HepG2 (cell line): ENCODE measurements at regions not wholly inside any gene's neighbourhood (a gene's known extent, or its start where the extent isn't known, plus 50 kb on each side); places are given as distances from the start of the nearest gene placed in this dataset.

Source experiments
- ATAC-seq: fragments of 200-7000 bp; cut with Tn5 transposase; 3 replicates; pipeline ENCODE4 v1.9.1; 2020; ENCODE audit warnings: mild to moderate bottlenecking, moderate library complexity
- BruUV-seq: library from RNA; stranded (reverse); fragments of 400-500 nt; replicated peaks from 2 replicates; lab custom pipeline; 2021; lab: Mats Ljungman, UMichigan
- CTCF ChIA-PET: fragments of 300-600 bp; formaldehyde crosslinking; extraction: SDS; loops from one replicate; lab custom pipeline; 2021; ENCODE audit warnings: low total read pairs, inconsistent platforms, low intra/inter-chr PET ratio; lab: Yijun Ruan, JAX
- POLR2A ChIA-PET: fragments of 350-600 bp; sonication (Branson Sonifier 250); formaldehyde crosslinking; loops from one replicate; lab custom pipeline; 2020; ENCODE audit warnings: antibody characterized with exemption, inconsistent platforms; lab: Yijun Ruan, JAX
- DNase-seq: peaks from one replicate; pipeline ENCODE4 v3.0.0-alpha.2; 2015; ENCODE audit warnings: low spot score
- FAIRE-seq: peaks from 3 replicates; lab custom pipeline; 2011; peaks lifted over from hg19 to GRCh38; lab: Jason Lieb, UNC
- H2AFZ ChIP-seq: one replicate; pipeline ENCODE4 v1.6.1; 2011; ENCODE audit warnings: low read length, inconsistent platforms
- H3K27ac ChIP-seq: fragments of 300-600 bp; 3 replicates; pipeline ENCODE4 v1.8.0; 2011; ENCODE audit warnings: mixed run types, mild to moderate bottlenecking, mixed read lengths, low read length, inconsistent platforms; ENCODE audit not compliant: insufficient read depth; ENCODE audit errors: extremely low read length
- H3K27me3 ChIP-seq, 2 experiments: fragments of 200-600 bp in 1 of 2; 2 replicates in 1 of 2; 3 replicates in 1 of 2; pipeline versions ENCODE4 v1.6.0 to v1.8.0; 2011; ENCODE audit warnings: low read length in 2 of 2, mild to moderate bottlenecking in 2 of 2, moderate library complexity in 2 of 2, inconsistent platforms in 1 of 2; ENCODE audit not compliant: insufficient read depth in 2 of 2, control insufficient read depth in 1 of 2
- H3K36me3 ChIP-seq, 2 experiments: fragments of 200-600 bp in 1 of 2; replicated peaks in 1 of 2; 2 replicates in 1 of 2; 3 replicates in 1 of 2; pipeline versions ENCODE4 v1.5.1 to v1.8.0; 2011; ENCODE audit warnings: low read length in 2 of 2, inconsistent platforms in 1 of 2; ENCODE audit not compliant: insufficient read depth in 2 of 2, control insufficient read depth in 1 of 2
- H3K4me1 ChIP-seq: 2 replicates; pipeline ENCODE4 v1.5.1; 2012; ENCODE audit warnings: low read length, inconsistent platforms; ENCODE audit not compliant: insufficient read depth
- H3K4me2 ChIP-seq: 2 replicates; pipeline ENCODE4 v1.6.0; 2011; ENCODE audit warnings: low read depth, low read length, inconsistent platforms
- H3K4me3 ChIP-seq, 3 experiments: fragments of 200-600 bp in 1 of 3; sonication (generic), shearing (Covaris generic) in 1 of 3; replicated peaks in 1 of 3; 2 replicates each; pipeline ENCODE4 v1.5.1; 2011 to 2016; ENCODE audit warnings: low read length in 3 of 3, inconsistent platforms in 2 of 3, low read depth in 2 of 3, mild to moderate bottlenecking in 2 of 3, control low read depth in 1 of 3, mixed read lengths in 1 of 3; ENCODE audit not compliant: insufficient read depth in 1 of 3
- H3K79me2 ChIP-seq: one replicate; pipeline ENCODE4 v1.6.1; 2011; ENCODE audit warnings: low read length, inconsistent platforms; ENCODE audit not compliant: insufficient read depth
- H3K9ac ChIP-seq: 2 replicates; pipeline ENCODE4 v1.6.0; 2011; ENCODE audit warnings: mild to moderate bottlenecking, low read depth, low read length, inconsistent platforms; ENCODE audit not compliant: insufficient read depth
- H3K9me3 ChIP-seq: 2 replicates; pipeline ENCODE4 v1.5.1; 2012; ENCODE audit warnings: mild to moderate bottlenecking, low read length
- H4K20me1 ChIP-seq: 2 replicates; pipeline ENCODE4 v1.6.0; 2011; ENCODE audit warnings: inconsistent platforms, mild to moderate bottlenecking, low read length, moderate library complexity; ENCODE audit not compliant: insufficient read depth
- ARNTL ChIP-seq: sonication (generic); formaldehyde crosslinking; IDR thresholded peaks from 2 replicates; pipeline ENCODE4 v1.4.0; 2020; ENCODE audit warnings: mild to moderate bottlenecking, missing genetic modification reagents
- DNMT1 ChIP-seq: sonication (generic); formaldehyde crosslinking; IDR thresholded peaks from 2 replicates; pipeline ENCODE4 v1.5.1; 2020; ENCODE audit warnings: mild to moderate bottlenecking, missing genetic modification reagents
- EED ChIP-seq: sonication (generic); formaldehyde crosslinking; IDR thresholded peaks from 2 replicates; pipeline ENCODE4 v1.5.0; 2020; ENCODE audit warnings: mild to moderate bottlenecking, missing genetic modification reagents
- ELF1 ChIP-seq: sonication (generic); formaldehyde crosslinking; IDR thresholded peaks from 2 replicates; pipeline ENCODE4 v1.4.0; 2020; ENCODE audit warnings: missing genetic modification reagents
- FOSL1 ChIP-seq: sonication (generic); formaldehyde crosslinking; IDR thresholded peaks from 2 replicates; pipeline ENCODE4 v1.9.0; 2021; ENCODE audit warnings: missing genetic modification reagents, borderline replicate concordance
- GABPA ChIP-seq, 2 experiments: IDR thresholded peaks; 2 replicates each; pipeline ENCODE4 v1.6.1; 2011 to 2016; ENCODE audit warnings: low read depth in 2 of 2, low read length in 1 of 2, missing biosample characterization in 1 of 2, missing genetic modification characterization in 1 of 2
- HNRNPK ChIP-seq: fragments of 200-400 bp; formaldehyde crosslinking; IDR thresholded peaks from 2 replicates; pipeline ENCODE4 v1.6.1; 2018; ENCODE audit warnings: low read length, low read depth, moderate library complexity, mild to moderate bottlenecking; ENCODE audit not compliant: poor library complexity, severe bottlenecking
- IKZF1 ChIP-seq: fragments of 450-650 bp; IDR thresholded peaks from 2 replicates; pipeline ENCODE4 v1.7.1; 2016
- JDP2 ChIP-seq: sonication (generic); formaldehyde crosslinking; IDR thresholded peaks from 2 replicates; pipeline ENCODE4 v1.8.1; 2022; ENCODE audit warnings: missing genetic modification reagents, borderline replicate concordance
- MXD4 ChIP-seq: IDR thresholded peaks from 2 replicates; pipeline ENCODE4 v1.6.1; 2016; ENCODE audit warnings: mild to moderate bottlenecking, missing biosample characterization, missing genetic modification reagents
- MYC ChIP-seq: sonication (generic); formaldehyde crosslinking; IDR thresholded peaks from 2 replicates; pipeline ENCODE4 v1.9.0; 2021; ENCODE audit warnings: missing genetic modification reagents, borderline replicate concordance
- NFKBIZ ChIP-seq: IDR thresholded peaks from 2 replicates; pipeline ENCODE4 v1.6.1; 2018; ENCODE audit warnings: missing genetic modification reagents, missing compliant biosample characterization
- PCBP1 ChIP-seq: fragments of 200-400 bp; formaldehyde crosslinking; IDR thresholded peaks from 2 replicates; pipeline ENCODE4 v1.6.1; 2017; ENCODE audit warnings: mild to moderate bottlenecking, low read depth, low read length, borderline replicate concordance
- TCF7 ChIP-seq: sonication (generic); IDR thresholded peaks from 2 replicates; pipeline ENCODE4 v1.6.1; 2016; ENCODE audit warnings: antibody characterized with exemption, low read depth
- ZFP37 ChIP-seq: sonication (generic); formaldehyde crosslinking; IDR thresholded peaks from 2 replicates; pipeline ENCODE4 v1.4.0; 2020; ENCODE audit warnings: missing genetic modification reagents, borderline replicate concordance
- ZFP62 ChIP-seq: sonication (generic); formaldehyde crosslinking; IDR thresholded peaks from 2 replicates; pipeline ENCODE4 v1.4.0; 2020; ENCODE audit warnings: missing genetic modification reagents
- ZNF746 ChIP-seq: sonication (generic); formaldehyde crosslinking; IDR thresholded peaks from 2 replicates; pipeline ENCODE4 v1.8.0; 2022; ENCODE audit warnings: mild to moderate bottlenecking, missing genetic modification reagents
- ZNF772 ChIP-seq: sonication (generic); formaldehyde crosslinking; IDR thresholded peaks from 2 replicates; pipeline ENCODE4 v1.5.0; 2020; ENCODE audit warnings: mild to moderate bottlenecking, missing genetic modification reagents
- WGBS: methylation state at CpG from one replicate; pipeline ENCODE4 v1.1.6; 2017; ENCODE audit warnings: low lambda C conversion rate; 5-methylcytosine and 5-hydroxymethylcytosine counted together
- in situ Hi-C: cut with HindIII; loops from 2 replicates; pipeline ENCODE4 v1.10.0; 2017; ENCODE audit warnings: low pct_unique_long_range_greater_than_20kb; ENCODE audit not compliant: extremely low pct_ligation_motif_present
- intact Hi-C: fragments of 100-400 bp; cut with micrococcal nuclease; formaldehyde crosslinking; loops from one replicate; pipeline ENCODE4 v1.10.0; 2022; ENCODE audit not compliant: unreplicated experiment
- TF ChIP-seq, protein P1 (sequence below): sonication (generic); formaldehyde crosslinking; IDR thresholded peaks from 2 replicates; pipeline ENCODE4 v1.9.0; 2022; ENCODE audit warnings: low read depth, missing genetic modification reagents
- TF ChIP-seq, protein P2 (sequence below): sonication (generic); formaldehyde crosslinking; IDR thresholded peaks from 2 replicates; pipeline ENCODE4 v1.5.0; 2020; ENCODE audit warnings: mild to moderate bottlenecking, missing genetic modification reagents
- TF ChIP-seq, protein P3 (sequence below): sonication (generic); formaldehyde crosslinking; IDR thresholded peaks from 2 replicates; pipeline ENCODE4 v1.9.0; 2021; ENCODE audit warnings: missing genetic modification reagents, borderline replicate concordance

DNA sequence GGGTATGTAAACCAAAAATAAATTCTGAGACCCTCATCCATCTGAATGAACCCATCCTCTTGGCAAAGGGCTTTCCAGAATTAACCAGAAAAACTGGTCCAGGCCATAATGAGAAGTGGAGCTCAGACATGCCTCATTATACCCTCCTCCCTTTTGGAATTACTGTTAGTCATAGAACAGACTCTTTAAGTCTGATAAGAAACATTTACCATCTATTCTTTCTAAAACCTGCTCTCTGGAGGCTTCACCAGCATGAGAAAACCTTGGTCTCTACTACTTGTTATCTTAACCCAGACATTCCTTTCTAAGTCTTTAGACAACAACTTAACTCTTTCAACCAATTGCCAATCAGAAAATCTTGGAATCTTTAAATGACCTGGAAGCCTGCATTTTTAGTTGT lies 82.8 kb downstream of the QPCT start (continued):
- TF ChIP-seq, protein P1, sequence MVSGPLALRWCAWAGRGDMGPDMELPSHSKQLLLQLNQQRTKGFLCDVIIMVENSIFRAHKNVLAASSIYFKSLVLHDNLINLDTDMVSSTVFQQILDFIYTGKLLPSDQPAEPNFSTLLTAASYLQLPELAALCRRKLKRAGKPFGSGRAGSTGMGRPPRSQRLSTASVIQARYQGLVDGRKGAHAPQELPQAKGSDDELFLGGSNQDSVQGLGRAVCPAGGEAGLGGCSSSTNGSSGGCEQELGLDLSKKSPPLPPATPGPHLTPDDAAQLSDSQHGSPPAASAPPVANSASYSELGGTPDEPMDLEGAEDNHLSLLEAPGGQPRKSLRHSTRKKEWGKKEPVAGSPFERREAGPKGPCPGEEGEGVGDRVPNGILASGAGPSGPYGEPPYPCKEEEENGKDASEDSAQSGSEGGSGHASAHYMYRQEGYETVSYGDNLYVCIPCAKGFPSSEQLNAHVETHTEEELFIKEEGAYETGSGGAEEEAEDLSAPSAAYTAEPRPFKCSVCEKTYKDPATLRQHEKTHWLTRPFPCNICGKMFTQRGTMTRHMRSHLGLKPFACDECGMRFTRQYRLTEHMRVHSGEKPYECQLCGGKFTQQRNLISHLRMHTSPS (CRISPR knock-in tag) = no peak
- no peak for TF ChIP-seq ZNF746 (CRISPR knock-in tag)

DNA sequence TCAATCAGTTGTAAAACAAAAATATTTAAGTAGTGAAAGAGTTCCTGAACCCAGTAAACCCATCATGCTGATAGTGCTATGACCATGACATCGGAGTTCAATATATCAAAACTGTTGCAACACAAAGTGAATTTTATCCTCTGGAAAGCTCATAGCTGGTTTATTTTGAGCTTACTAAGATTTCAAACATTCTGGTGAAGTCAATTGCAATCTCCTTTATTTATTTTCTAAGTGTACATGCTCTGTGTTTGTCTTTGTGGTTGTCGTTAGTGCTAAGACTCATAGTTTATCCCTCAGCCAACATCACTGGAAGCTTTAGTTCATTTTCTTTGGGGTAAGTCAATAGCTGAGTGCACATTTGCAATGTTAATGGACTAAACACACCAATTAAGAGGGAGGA lies 91.9 kb downstream of the QPCT start:
- no TSS peak for BruUV-seq
- Histone ChIP-seq H3K4me2 (no peak overlapping the region), H3K79me2 (no peaks in the 10 kb centered on the region), H3K4me1 (no peaks in the 10 kb centered on the region), H3K27me3 (peaks cover 0 to 8% of the 10 kb centered on the region in 2 experiments; a peak in 2 of 5 replicates), H3K27ac (no peak overlapping the region), H4K20me1 (no peaks in the 10 kb centered on the region), H3K36me3 (no peaks in the 10 kb centered on the region), H3K4me3 (no peak overlapping the region), H3K9me3 (no peaks in the 10 kb centered on the region), H2AFZ (no peak overlapping the region), H3K9ac (no peak overlapping the region)
- DNase-seq = no peak
- ChIA-PET POLR2A (no interaction called here), CTCF (no interaction called here)
- WGBS = 35% methylated on average over 2 of the region's 2 CpGs
- no peak for ATAC-seq
- in situ Hi-C loops (no loop called here), intact Hi-C loops (no loop called here)
- FAIRE-seq = no peak
- TF ChIP-seq, protein P2, sequence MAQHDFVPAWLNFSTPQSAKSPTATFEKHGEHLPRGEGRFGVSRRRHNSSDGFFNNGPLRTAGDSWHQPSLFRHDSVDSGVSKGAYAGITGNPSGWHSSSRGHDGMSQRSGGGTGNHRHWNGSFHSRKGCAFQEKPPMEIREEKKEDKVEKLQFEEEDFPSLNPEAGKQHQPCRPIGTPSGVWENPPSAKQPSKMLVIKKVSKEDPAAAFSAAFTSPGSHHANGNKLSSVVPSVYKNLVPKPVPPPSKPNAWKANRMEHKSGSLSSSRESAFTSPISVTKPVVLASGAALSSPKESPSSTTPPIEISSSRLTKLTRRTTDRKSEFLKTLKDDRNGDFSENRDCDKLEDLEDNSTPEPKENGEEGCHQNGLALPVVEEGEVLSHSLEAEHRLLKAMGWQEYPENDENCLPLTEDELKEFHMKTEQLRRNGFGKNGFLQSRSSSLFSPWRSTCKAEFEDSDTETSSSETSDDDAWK (CRISPR knock-in tag) = no peak
- TF ChIP-seq EED (CRISPR knock-in tag) = no peak
- TF ChIP-seq NFKBIZ = no peak
- TF ChIP-seq DNMT1 (CRISPR knock-in tag) = no peak
- TF ChIP-seq JDP2 = no peak
- no peak for TF ChIP-seq TCF7
- no peak for TF ChIP-seq HNRNPK
- TF ChIP-seq IKZF1 = no peak
- TF ChIP-seq MYC (CRISPR knock-in tag) = no peak
- TF ChIP-seq GABPA (IDR thresholded peaks at IDR 0.05; ENCODE audit: low read depth, low read length) = no peak
- no peak for TF ChIP-seq GABPA (CRISPR knock-in tag; IDR thresholded peaks at IDR 0.05; ENCODE audit: low read depth)
- no peak for TF ChIP-seq ELF1
- TF ChIP-seq ARNTL = no peak
- no peak for TF ChIP-seq MXD4 (CRISPR knock-in tag)
- TF ChIP-seq, protein P3, sequence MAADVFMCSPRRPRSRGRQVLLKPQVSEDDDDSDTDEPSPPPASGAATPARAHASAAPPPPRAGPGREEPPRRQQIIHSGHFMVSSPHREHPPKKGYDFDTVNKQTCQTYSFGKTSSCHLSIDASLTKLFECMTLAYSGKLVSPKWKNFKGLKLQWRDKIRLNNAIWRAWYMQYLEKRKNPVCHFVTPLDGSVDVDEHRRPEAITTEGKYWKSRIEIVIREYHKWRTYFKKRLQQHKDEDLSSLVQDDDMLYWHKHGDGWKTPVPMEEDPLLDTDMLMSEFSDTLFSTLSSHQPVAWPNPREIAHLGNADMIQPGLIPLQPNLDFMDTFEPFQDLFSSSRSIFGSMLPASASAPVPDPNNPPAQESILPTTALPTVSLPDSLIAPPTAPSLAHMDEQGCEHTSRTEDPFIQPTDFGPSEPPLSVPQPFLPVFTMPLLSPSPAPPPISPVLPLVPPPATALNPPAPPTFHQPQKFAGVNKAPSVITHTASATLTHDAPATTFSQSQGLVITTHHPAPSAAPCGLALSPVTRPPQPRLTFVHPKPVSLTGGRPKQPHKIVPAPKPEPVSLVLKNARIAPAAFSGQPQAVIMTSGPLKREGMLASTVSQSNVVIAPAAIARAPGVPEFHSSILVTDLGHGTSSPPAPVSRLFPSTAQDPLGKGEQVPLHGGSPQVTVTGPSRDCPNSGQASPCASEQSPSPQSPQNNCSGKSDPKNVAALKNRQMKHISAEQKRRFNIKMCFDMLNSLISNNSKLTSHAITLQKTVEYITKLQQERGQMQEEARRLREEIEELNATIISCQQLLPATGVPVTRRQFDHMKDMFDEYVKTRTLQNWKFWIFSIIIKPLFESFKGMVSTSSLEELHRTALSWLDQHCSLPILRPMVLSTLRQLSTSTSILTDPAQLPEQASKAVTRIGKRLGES (CRISPR knock-in tag) = no peak
- no peak for TF ChIP-seq ZNF772
- TF ChIP-seq FOSL1 (CRISPR knock-in tag) = no peak
- TF ChIP-seq PCBP1 = no peak
- no peak for TF ChIP-seq ZFP37 (CRISPR knock-in tag)
- no peak for TF ChIP-seq ZFP62 (CRISPR knock-in tag)
